ENCODE measurements at regions not wholly inside any gene's neighbourhood (a gene's known extent, or its start where the extent isn't known, plus 50 kb on each side); places are given as distances from the start of the nearest gene placed in this dataset.

DNA sequence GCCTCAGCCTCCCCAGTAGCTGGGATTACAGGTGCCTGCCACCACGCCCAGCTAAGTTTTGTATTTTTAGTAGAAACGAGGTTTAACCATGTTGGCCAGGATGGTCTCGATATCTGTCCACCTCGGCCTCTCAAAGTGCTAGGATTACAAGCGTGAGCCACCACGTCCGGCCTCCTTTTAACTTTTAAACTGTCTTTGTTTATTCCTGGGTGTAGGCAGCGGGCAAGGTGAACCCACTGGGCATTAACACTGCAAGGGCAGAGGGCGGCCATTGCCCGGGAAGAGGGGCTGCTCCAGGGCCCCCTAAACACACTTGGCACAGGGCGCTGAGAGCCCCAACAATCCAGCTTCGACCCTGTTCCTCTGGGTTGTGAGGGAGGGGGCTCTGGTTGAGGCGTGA, 693.6 kb downstream of the BRD1 start:
- DNase-seq, result no peak

- DNase-seq, result no peak
Observed at GRCh38 chr22:49133541-49133940, 694.1 kb downstream of the BRD1 start.

DNA sequence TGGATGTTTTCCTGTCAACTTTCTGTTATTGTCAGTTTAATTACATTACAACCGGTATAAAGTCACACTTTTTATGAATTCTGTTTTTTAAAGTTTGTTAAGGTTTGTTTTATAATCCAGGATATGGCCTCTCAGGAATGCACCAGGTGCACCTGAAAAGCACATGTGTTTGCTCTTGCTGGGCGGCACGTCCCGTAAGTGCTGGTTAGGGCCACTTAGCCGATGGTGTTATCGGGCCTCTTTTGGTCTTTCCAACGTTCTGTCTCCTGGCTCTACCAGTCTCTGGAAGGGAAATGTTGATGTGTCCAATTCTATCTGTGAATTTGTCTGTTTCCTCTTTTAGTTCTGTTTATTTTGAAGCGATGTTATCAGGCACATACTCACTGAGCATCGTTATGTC, 695.7 kb downstream of the BRD1 start:
- no peak for DNase-seq

- no peak for DNase-seq
Observed at GRCh38 chr22:49129736-49130135, 697.9 kb downstream of the BRD1 start.

DNA sequence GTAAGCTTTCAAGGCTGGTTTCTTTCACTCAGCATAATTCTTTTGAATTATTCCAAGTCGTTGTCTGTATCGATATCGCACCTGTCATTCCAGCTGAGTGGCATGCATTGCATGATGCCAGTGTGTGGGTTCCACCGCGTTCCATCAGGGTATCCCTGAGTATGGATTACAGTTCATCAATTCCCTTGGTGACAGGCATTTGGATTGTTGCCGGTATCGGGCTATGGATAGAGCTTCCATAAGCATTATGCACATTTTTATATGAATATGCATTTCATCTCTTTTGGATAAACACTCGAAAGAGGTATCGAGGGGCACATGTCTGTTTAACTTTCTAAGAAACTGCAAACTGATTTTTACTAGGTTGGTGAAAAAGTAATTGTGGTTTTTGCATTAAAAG, 698.8 kb downstream of the BRD1 start:
- no peak for DNase-seq

DNA sequence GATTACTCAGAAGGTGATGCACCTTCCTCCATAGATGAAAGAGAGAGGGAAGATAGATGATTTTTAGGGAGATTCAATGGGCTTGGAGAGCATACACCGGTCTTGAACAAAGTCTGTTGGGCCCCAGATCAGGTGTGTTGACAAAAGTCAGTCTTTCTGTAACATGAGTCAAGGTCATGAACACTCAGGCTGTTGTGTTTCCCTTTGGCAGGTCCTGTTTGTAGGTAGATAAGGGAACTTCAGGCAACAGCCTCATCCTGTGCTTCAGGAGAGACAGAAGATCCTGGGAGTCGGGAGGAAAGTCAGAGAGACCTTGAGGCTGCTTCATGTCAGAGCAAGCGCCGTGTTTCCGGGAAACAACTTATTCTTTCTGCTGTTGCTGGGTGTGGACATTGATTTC, 703.1 kb downstream of the BRD1 start:
- no peak for DNase-seq

GRCh38 chr22:49123621-49124192, 704.0 kb downstream of the BRD1 start:
- DNase-seq, result no peak

DNA sequence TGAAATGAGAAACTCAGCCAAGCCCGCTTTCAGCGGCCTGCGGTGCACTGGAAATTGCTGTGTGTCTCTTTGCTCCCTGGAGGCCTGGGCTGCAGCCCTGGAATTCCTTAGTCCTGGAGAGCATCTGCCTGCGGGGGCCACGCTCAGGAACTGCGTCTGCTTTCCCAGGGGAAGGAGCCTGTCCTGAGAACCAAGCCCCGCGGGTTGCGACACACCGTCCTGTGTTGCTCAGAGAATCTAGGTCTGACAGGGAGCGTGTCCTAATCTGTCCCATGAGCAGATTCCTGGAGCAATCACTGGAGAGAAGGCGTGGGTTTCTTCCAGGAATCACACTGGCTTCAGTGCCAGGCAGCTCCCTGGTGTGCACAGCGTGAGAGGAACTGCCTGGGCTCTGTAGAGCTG, 708.1 kb downstream of the BRD1 start:
- DNase-seq, result no peak

DNA sequence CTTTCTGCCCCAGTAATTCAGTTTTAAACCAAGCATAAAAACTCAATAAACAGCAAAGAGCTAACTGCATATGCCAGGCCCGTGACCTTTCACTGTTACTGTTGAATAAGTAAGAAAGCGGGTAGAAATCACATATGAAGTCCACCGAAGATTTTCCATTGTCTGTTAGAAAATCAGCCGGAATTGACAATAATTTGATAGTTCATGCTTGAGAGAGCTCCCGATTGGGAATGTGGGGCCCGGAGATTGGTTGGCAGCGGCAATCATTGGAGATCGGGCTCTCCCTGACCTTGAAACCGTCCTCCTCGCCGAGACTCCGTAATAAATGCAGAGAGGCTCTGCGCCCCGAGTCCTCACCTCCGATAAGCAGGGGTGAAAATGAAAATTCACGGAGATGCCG, 709.6 kb downstream of the BRD1 start:
- no peak for DNase-seq

- no peak for DNase-seq
Observed at GRCh38 chr22:49117486-49117885, 710.2 kb downstream of the BRD1 start.

- DNase-seq, result no peak
Observed at GRCh38 chr22:49116486-49117120, 711.1 kb downstream of the BRD1 start.

DNA sequence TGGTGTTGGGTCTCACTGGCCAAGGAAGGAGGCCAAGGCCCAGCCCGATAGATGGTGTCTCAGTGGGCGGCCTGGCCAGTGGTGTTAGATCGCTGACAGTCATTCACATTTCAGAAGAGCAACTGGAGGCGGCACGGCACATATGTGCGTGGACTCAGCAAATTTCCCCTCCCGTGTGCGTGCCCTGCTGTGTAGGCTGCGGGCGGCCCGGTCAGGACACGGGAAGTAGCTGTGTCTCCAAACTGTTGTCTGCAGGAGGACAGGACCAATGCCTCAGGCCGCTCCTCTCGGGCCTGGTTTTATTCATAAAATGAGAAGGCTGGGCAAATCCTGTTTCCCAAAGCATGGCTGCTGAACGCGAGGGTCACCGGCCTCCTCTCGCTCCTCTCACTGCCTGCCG, 711.7 kb downstream of the BRD1 start:
- DNase-seq, result no peak

DNA sequence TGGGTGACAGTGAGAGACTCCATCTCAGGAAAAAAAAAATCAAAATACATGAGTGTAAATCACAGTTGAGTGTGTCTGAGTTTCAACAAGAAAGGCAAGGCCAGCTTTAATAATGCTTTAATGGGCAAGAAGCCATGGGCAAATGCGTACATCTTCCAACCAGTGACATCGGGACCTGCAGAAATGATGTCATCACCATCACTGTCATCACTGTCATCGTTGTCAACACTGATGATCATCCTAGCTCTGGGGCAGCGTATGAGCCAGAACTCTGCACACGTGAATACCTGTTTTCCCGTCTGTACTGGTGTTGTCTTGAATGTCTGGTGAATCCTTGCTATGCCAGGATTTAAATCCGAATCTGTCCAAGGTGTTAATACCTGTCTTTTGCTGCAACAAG, 712.5 kb downstream of the BRD1 start:
- DNase-seq, result no peak

GRCh38 chr22:49113758-49114157, 713.9 kb downstream of the BRD1 start:
- DNase-seq, result no peak

- no peak for DNase-seq
Observed at GRCh38 chr22:49112661-49113626, 714.7 kb downstream of the BRD1 start.

DNA sequence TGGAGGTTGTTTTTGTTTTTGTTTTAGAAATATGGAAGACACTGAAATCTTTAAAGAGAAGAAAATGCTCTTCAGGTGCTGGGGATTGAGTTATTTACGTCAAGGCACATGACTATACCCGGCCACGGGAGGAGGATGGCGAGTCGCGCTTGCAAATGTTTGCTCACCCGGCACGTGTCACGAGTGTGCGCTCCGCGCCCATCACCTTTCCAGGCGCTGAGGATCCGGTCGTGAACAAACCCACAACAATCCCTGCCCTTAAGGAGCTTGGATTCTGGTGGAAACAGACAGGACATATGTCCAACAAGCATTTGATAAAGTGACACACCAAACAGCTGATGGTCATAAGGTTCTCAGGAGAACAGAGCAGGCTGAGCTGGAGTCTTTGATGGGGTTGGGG, 715.5 kb downstream of the BRD1 start:
- no peak for DNase-seq

- no peak for DNase-seq
Observed at GRCh38 chr22:49111085-49111484, 716.6 kb downstream of the BRD1 start.

- no peak for DNase-seq
Observed at GRCh38 chr22:49108636-49109315, 718.9 kb downstream of the BRD1 start.

DNA sequence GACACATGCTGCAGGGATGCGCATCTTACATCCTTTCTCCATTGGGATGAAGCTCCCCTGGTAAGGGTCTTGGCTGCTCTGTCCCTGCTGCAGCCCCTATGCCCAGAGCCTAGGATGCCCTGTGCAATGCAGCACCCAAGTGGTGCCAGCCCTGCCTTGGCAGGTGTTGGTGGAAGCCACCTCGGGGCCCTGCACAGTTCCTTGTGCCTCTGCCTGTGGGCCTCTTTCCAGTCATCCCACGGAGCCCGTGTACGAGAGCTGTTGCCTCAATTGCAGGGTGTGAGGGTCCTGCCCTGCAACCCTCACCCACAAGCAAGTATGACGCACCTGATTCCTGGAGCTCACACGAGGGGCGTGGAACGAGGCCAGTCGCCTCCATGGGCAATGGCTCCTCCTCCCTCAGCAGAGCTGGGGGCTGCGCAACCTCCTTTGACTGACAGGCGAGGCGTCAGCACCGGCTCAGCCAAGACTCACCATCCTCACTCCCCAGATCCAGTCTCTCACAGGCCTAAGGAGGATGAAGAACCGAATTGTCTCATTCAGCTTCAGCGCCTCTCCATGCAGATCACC, 719.6 kb downstream of the BRD1 start:
- no peak for DNase-seq

DNA sequence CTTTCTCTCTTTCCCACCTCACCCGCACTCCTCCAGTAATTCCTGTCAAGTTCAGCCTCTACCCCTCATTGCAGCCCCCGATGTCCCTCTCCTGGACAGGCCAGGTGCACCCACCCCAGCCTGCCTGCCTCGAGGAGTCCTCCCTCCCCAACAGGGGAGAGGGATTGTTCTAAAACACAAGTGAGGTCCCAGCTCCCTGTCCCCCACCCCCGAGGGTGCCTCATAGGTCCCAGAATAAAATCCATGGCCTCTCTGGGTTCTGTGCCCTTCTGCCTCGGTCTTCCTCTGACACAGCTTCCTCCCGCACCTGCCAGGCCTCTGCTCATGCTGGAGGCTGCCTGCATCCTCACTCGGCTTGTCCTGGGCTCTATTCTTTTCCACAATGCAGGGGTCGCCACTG, 720.1 kb downstream of the BRD1 start:
- DNase-seq, result no peak

GRCh38 chr22:49106842-49107152, 720.9 kb downstream of the BRD1 start:
- no peak for DNase-seq

Measured in amygdala (tissue), 56 donors.